Caco-2 (cell line): ENCODE measurements at regions not wholly inside any gene's neighbourhood (a gene's known extent, or its start where the extent isn't known, plus 50 kb on each side); places are given as distances from the start of the nearest gene placed in this dataset.

Source experiments
- BruUV-seq: library from RNA; stranded (reverse); fragments of 400-500 nt; replicated peaks from 2 replicates; lab custom pipeline; 2021; lab: Mats Ljungman, UMichigan
- CTCF ChIA-PET: fragments of 300-600 bp; sonication (Branson Sonifier 250); formaldehyde crosslinking; loops from one replicate; lab custom pipeline; 2022; ENCODE audit warnings: antibody characterized with exemption; lab: Charles Lee
- POLR2A ChIA-PET: fragments of 300-600 bp; sonication (Branson Sonifier 250); formaldehyde crosslinking; loops from one replicate; lab custom pipeline; 2022; ENCODE audit warnings: antibody characterized with exemption; lab: Charles Lee
- DNase-seq, 2 experiments: peaks; one replicate each; pipeline versions ENCODE4 v3.0.0 to v3.0.0-alpha.2; 2020 to 2022
- H3K27me3 ChIP-seq: replicated peaks from 2 replicates; pipeline ENCODE4 v1.6.0; 2011; ENCODE audit warnings: low read length; ENCODE audit not compliant: control insufficient read depth, insufficient read depth
- H3K36me3 ChIP-seq: 2 replicates; pipeline ENCODE4 v1.5.1; 2011; ENCODE audit warnings: low read length; ENCODE audit not compliant: control insufficient read depth, insufficient read depth
- H3K4me1 ChIP-seq: fragments of 250-450 bp; sonication (Bioruptor Pico); 2 replicates; pipeline ENCODE4 v1.5.1; 2020; ENCODE audit warnings: mild to moderate bottlenecking
- H3K4me3 ChIP-seq: 2 replicates; pipeline ENCODE4 v1.5.1; 2011; ENCODE audit warnings: low read depth, mild to moderate bottlenecking, control low read depth, low read length
- H3K9me3 ChIP-seq: fragments of 250-450 bp; sonication (Bioruptor Pico); 2 replicates; pipeline ENCODE4 v1.5.1; 2020; ENCODE audit warnings: mild to moderate bottlenecking, moderate library complexity
- H3K27ac Mint-ChIP-seq: one replicate; pipeline ENCODE4 v1.8.0; 2022; ENCODE audit warnings: mixed read lengths; ENCODE audit not compliant: unreplicated experiment
- H3K27me3 Mint-ChIP-seq: one replicate; pipeline ENCODE4 v1.8.0; 2022; ENCODE audit warnings: mixed read lengths; ENCODE audit not compliant: insufficient read depth, unreplicated experiment
- H3K36me3 Mint-ChIP-seq: one replicate; pipeline ENCODE4 v1.8.0; 2022; ENCODE audit warnings: mild to moderate bottlenecking, mixed read lengths; ENCODE audit not compliant: insufficient read depth, unreplicated experiment
- H3K4me1 Mint-ChIP-seq: one replicate; pipeline ENCODE4 v1.8.0; 2022; ENCODE audit warnings: low read depth, mixed read lengths; ENCODE audit not compliant: unreplicated experiment
- H3K4me3 Mint-ChIP-seq: one replicate; pipeline ENCODE4 v1.8.0; 2022; ENCODE audit warnings: mild to moderate bottlenecking, moderate library complexity, mixed read lengths; ENCODE audit not compliant: unreplicated experiment
- H3K9me3 Mint-ChIP-seq: one replicate; pipeline ENCODE4 v1.8.0; 2022; ENCODE audit warnings: mixed read lengths; ENCODE audit not compliant: unreplicated experiment
- CTCF ChIP-seq, 2 experiments: fragments of 200-600 bp in 1 of 2; IDR thresholded peaks; 1 replicate in 1 of 2; 2 replicates in 1 of 2; pipeline versions ENCODE4 v1.5.1 to v1.8.0; 2011 to 2022; ENCODE audit warnings: antibody characterized with exemption in 1 of 2, control low read depth in 1 of 2, inconsistent platforms in 1 of 2, low read depth in 1 of 2, low read length in 1 of 2, mild to moderate bottlenecking in 1 of 2, moderate library complexity in 1 of 2; ENCODE audit not compliant: insufficient read depth in 1 of 2, severe bottlenecking in 1 of 2, unreplicated experiment in 1 of 2
- intact Hi-C: fragments of 100-400 bp; cut with micrococcal nuclease; formaldehyde crosslinking; loops from one replicate; pipeline ENCODE4 v1.10.0; 2022; ENCODE audit not compliant: unreplicated experiment

- no peaks in the 10 kb centered on the region for H3K36me3 Mint-ChIP-seq
- intact Hi-C loops: no loop called here
- H3K4me1 Mint-ChIP-seq: no peaks in the 10 kb centered on the region
- CTCF ChIA-PET: no interaction called here
- TF ChIP-seq CTCF (IDR thresholded peaks at IDR 0.05; ENCODE audit: insufficient read depth in 1 of 2, low read depth in 1 of 2, low read length in 1 of 2, severe bottlenecking in 1 of 2, unreplicated experiment in 1 of 2): no peak
- Histone ChIP-seq H3K4me1 (peaks cover 8% of the 10 kb centered on the region), H3K27me3 (no peaks in the 10 kb centered on the region), H3K4me3 (no peak overlapping the region), H3K36me3 (no peaks in the 10 kb centered on the region), H3K9me3 (no peaks in the 10 kb centered on the region)
- H3K9me3 Mint-ChIP-seq: peaks cover 14% of the 10 kb centered on the region
- no peak for DNase-seq
- no peak overlapping the region for H3K27ac Mint-ChIP-seq
- H3K27me3 Mint-ChIP-seq: no peaks in the 10 kb centered on the region
- POLR2A ChIA-PET: no interaction called here
- no TSS peak for BruUV-seq
- no peak overlapping the region for H3K4me3 Mint-ChIP-seq
Measured at GRCh38 chr21:33998402-33998801, 75.0 kb upstream of the MRPS6 start.

GRCh38 chr21:33997436-33997835 lies 75.9 kb upstream of the MRPS6 start:
- no peaks in the 10 kb centered on the region for H3K27me3 Mint-ChIP-seq
- no peak overlapping the region for H3K4me3 ChIP-seq
- no peaks in the 10 kb centered on the region for H3K4me1 Mint-ChIP-seq
- DNase-seq: no peak
- ChIA-PET CTCF (no interaction called here), POLR2A (no interaction called here)
- H3K4me3 Mint-ChIP-seq: no peak overlapping the region
- intact Hi-C loops: no loop called here
- H3K9me3 ChIP-seq: no peaks in the 10 kb centered on the region
- no TSS peak for BruUV-seq
- H3K4me1 ChIP-seq: peaks cover 13% of the 10 kb centered on the region
- H3K27ac Mint-ChIP-seq: no peak overlapping the region
- H3K36me3 Mint-ChIP-seq: no peaks in the 10 kb centered on the region
- H3K27me3 ChIP-seq: no peaks in the 10 kb centered on the region
- TF ChIP-seq CTCF (IDR thresholded peaks at IDR 0.05; ENCODE audit: insufficient read depth in 1 of 2, low read depth in 1 of 2, low read length in 1 of 2, severe bottlenecking in 1 of 2, unreplicated experiment in 1 of 2): no peak
- H3K36me3 ChIP-seq: no peaks in the 10 kb centered on the region
- peaks cover 10% of the 10 kb centered on the region for H3K9me3 Mint-ChIP-seq

GRCh38 chr21:33994373-33994772 lies 78.8 kb upstream of the ATP5PO start:
- H3K9me3 Mint-ChIP-seq: peaks cover 19% of the 10 kb centered on the region
- no peak overlapping the region for H3K4me3 Mint-ChIP-seq
- peaks cover 13% of the 10 kb centered on the region for H3K4me1 ChIP-seq
- H3K27me3 Mint-ChIP-seq: no peaks in the 10 kb centered on the region
- DNase-seq: no peak
- intact Hi-C loops: no loop called here
- no peak for TF ChIP-seq CTCF (IDR thresholded peaks at IDR 0.05; ENCODE audit: insufficient read depth in 1 of 2, low read depth in 1 of 2, low read length in 1 of 2, severe bottlenecking in 1 of 2, unreplicated experiment in 1 of 2)
- no peaks in the 10 kb centered on the region for H3K27me3 ChIP-seq
- no TSS peak for BruUV-seq
- no peaks in the 10 kb centered on the region for H3K36me3 Mint-ChIP-seq
- ChIA-PET CTCF (no interaction called here), POLR2A (no interaction called here)
- no peak overlapping the region for H3K4me3 ChIP-seq
- H3K9me3 ChIP-seq: no peaks in the 10 kb centered on the region
- H3K27ac Mint-ChIP-seq: no peak overlapping the region
- peaks cover 11% of the 10 kb centered on the region for H3K4me1 Mint-ChIP-seq
- H3K36me3 ChIP-seq: no peaks in the 10 kb centered on the region
